NCI-H2196 treated with DMSO at 0.1 percent for 48 hours (cell line): ENCODE measurements at regions not wholly inside any gene's neighbourhood (a gene's known extent, or its start where the extent isn't known, plus 50 kb on each side); places are given as distances from the start of the nearest gene placed in this dataset.

ENCODE experiments used
- DNase-seq: peaks from one replicate; lab custom pipeline; 2025; ENCODE audit not compliant: unreplicated experiment; lab: John Stamatoyannopoulos, UW

DNA sequence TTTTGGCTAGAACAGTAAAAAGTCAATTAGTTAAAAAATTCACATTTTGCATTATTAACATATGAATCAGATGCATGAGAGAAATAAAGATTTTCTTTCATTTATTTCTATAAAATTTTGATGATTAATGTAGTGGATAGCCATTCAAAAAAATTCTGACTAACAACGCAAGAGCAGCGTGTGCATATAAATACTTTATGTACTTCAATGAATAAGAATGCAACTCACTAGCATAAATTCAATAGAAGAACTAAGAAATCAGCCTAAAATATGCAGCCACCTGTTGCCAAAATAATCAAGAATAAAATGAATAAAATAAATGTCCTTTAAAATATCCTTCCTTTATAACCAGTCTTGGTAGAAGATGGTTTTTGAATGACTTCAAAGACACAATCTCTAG is 471.9 kb downstream of the PDGFC start:
- no peak for DNase-seq

DNA sequence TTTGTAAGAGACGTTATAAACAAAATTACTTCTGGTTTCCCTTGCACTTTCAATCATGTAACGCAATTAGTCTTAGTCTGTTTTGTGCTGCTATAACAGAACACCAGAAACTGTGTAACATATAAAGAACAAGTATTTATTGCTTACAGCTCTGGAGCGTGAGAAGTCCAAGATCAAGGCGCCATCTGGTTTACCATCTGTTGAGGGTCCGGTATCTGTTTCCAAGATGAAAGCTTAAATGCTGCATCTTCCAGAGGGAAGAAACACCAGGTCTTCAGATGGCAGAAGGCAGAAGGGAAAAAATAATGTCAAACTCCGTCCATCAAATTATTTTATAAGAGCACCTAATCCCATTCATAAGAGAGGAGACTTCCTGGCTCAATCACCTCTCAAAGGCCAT is 474.1 kb downstream of the PDGFC start:
- DNase-seq = no peak

DNA sequence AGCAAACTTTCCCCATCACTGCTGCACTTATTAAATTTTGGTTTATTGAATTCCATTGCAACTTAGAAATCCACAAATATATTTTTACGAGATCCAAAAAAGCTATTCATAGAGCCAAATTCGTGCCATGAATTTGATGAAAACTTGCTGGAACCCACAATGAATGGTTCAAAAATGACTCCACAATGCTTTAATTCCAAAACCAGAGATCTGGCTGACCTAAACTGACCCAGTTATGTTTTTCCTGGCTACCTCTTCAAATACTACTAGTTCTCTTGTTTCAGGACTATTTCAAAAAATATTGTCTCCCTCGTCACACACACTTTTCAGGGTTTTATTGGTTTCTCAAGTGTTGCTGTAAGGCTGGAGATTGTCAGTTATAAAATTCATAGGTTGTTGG is 474.8 kb downstream of the PDGFC start:
- no peak for DNase-seq

DNA sequence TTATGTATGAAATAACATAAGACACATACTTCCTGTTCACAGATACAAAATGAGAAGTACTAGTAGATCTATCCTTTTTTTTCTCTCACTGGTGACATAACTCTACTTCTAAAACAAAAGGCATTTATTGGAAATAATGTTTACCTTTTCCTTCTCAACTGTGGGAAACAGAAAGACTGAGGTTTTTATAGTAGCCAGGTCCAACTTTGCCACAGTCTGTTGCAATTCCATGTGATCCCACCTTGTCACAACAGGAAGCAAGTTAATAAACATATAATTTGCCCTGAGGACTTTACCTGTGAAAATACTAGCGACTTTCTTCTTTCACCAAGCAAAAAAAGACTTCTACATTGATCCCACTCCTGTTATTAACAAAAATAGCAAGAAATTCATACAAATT is 475.8 kb downstream of the PDGFC start:
- DNase-seq = no peak

DNA sequence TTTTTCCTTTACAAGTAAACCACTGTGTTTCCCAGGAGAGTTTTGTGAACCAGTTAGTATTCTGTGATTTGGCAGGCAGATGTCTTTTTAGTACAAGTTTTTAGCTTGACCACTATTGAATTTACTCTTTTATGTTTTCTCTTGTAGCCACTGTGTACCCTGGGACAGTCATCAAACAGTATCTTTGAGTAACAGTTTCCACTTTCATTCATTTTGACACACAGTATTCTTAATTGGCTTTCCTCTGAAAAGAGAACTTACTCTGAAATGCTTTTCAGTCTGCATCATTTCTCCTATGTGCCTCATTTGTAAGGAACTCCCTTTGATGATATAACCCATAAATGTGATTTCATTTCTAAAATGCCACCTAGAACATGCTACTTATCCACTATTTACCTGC is 476.5 kb downstream of the PDGFC start:
- DNase-seq = no peak

DNA sequence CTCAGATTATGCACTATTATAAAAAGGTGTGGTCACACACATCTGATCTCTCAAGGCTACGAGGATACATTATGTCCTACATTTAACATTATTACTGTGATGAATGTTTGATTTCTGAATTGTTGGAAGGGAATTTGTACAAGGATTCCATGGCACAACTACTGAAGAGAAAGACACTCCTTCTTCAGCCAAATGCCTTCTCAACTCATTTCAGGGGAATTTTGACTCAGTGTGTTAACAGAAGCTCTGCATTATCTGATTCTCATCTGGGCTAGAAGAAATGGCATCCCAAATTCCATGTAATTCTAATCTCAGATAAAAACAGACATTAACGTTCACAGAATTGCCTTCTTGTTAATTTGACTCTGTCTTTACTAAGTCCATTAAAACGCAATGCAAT is 477.7 kb downstream of the PDGFC start:
- no peak for DNase-seq

DNA sequence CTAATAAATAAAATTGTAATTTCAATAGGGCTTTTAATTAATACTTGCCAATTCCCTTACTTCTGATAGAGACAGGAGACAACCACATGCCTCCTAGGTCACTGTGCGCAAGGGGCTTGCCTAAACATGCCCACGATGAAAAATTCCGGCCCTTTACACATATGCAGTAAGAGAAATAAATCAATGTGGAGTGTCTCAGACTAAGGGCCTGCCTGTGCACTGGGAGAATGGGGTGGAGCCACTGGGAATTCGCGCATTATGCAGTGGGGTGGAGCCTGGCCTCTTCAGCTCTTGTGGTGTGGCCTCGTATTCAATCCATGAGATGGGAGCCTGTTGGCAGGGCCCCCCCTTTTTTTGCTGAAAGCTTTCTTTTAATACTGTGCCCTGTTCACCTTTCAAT is 484.5 kb downstream of the PDGFC start:
- no peak for DNase-seq

DNA sequence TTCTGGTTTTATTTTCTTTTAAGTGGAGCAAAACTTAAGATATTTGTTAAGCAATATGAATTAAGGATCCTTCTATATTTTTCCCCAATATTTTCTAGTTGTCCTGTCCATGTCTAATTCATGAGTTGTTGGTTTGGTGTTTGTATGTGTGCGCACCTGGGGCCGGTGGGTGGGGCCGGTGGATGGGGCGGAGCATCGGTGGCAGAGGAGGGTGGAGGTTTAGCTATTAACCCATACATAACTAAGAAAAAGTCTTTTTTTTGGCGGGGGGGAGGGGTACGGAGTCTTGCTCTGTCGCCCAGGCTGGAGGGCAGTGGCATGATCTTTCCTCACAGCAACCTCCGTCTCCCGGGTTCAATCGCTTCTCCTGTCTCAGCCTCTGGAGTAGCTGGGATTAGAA is 489.8 kb downstream of the PDGFC start:
- no peak for DNase-seq

DNA sequence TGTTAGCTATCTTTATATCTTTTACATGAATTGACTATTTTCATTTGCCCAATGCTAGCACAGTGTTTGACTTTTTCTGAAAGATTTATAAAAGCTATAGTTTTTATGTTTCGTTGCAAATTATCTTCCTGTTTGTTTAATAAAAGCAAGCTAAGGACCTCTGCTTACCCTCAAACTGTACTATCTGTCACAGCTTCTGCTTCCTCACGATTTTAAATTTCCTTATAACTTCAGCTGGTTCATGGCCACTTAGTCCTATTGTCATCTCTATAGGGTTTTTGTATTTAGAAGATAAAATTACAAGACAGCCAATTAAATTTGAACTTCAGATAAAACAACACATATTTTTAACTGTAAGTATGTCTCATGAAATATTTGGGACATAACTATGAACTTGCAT is 494.0 kb downstream of the PDGFC start:
- DNase-seq = no peak

DNA sequence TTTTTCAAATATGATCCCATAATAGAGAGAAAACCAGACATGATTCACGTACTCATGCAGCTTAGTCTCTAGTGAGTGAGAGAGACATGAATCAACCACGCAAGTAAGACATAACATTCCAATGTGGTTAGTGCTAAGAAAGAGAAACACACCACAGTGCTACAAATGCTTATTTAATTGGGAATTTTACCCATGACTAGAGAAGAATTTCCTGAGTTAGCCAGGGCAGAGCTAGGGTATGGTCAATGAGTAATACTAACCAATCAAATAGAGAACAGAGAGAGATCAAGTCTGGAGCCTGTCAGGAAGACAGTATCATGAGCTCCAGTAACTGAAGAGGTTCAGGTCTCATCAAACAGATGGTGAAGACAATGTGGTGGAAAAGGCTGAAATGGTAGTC is 495.2 kb downstream of the PDGFC start:
- DNase-seq = no peak

DNA sequence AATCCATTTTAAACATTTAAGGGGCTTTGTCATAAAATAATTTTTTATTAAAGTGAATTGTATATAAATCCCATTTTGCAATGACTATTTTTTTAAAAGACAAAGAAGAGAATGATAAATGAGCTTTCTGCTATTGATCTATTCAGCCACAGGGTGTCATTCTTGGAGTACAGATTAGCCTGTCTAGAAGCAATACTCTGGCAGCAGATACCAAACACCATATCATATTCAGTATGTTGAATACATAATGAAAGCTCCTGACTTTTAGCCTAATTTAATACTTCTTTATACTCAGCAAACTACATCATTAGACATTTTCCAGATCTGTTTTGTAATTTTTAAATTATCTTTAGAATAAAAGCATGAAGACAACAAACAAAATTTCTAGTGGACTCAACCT is 496.3 kb downstream of the PDGFC start:
- peak; percentile 5 for DNase-seq

DNA sequence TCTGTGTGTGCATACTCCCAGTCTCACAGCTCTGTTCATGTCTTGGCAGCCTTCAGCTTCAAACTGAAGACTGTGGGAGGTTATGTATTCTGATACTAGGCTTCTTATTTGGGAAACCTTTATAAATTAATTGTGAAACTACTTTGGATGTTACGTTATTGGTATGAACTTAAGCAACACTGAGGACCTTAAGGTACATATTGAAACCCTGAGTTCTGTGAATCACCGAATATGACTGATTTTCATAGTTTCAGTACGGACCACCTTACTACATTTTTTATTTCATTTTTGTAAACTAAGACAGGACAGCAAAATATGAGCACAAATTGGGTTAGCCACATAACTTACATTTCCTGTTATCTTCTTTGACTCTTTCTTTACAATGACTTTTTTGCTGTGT is 498.4 kb downstream of the PDGFC start:
- no peak for DNase-seq

DNA sequence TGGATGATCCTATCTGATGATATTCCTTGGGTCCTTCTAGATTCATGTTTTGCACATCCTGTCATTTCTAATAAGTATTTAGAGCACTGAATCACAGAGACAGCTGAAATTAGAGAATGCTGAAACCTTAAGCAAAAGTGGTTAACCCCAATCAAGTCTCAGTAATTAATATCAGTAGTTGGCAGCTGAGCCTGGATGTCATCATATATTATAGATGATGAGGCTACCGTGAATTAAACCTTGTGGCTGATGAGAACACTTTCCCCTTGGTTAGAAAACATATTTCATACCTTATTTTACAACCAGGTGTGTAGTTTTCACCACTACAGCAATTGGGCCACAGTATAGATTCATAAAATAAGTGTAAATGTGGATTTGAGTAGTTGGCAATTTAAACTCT is 499.0 kb downstream of the PDGFC start:
- no peak for DNase-seq

DNA sequence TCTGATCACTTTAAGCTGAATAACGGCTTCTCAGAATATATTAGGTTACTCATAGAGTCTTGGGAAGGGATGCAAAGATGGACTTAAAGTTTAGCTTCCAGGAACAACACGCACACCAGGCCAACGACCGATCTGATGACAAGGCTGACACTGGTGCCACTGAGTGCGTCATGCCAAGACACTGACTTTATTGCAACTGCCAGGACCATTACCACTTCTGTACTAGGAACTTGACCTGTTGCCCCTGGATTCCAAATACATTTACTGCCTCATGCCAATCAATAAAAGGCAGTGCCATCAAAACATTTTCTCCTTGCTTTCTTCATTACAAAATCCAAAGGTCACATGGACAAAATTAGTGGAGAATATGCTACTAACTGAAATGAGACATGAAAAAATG is 505.9 kb upstream of the CTSO start:
- no peak for DNase-seq

DNA sequence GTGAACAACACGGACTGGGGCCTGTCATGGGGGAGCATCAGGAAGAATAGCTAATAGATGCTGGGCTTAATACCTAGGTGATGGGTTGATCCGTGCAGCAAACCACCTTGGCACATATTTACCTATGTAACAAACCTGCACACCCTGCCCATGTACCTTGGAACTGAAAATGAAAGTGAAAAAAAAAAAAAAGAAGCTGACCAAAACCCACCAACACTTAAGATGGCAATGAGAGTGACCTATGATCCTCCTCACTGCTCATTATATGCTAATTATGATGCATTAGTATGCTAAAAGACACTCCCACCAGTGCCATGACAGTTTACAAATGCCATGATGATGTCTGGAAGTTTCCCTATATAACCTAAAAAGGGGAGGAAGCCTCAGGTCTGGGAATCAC is 503.2 kb upstream of the CTSO start:
- DNase-seq = no peak

DNA sequence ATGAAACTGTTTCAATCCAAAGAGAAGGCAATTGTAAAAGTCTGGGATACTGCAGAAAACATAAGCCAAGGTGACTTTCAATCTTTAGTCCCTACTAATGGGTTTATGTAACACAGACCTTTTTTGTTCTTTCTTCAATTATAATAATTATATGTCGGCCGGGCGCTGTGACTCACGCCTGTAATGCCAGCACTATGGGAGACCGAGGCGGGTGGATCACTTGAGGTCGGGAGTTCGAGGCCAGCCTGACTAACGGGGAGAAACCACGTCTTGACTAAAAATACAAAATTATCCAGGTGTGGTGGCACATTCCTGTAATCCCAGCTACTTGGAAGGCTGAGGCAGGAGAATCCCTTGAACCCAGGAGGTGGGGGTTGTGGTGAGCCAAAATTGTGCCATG is 489.8 kb upstream of the CTSO start:
- no peak for DNase-seq

DNA sequence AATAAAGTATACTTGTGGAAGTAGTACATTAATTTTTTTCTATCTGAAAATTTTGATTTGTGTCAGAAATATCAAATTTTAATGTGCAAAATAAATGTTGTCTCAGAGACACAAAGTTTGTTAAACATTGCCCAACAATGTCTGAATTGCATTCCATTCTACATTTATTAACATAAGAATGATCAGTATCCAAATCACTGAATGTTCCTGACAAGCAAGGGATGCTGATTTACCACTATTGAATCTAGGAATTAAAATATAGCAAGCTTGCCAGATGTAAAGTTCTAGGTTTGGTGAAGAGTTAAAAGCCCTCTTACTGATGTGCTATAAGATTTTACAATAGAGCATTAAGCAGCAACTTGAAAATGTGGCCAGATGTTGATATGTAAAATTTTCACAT is 489.2 kb upstream of the CTSO start:
- no peak for DNase-seq

DNA sequence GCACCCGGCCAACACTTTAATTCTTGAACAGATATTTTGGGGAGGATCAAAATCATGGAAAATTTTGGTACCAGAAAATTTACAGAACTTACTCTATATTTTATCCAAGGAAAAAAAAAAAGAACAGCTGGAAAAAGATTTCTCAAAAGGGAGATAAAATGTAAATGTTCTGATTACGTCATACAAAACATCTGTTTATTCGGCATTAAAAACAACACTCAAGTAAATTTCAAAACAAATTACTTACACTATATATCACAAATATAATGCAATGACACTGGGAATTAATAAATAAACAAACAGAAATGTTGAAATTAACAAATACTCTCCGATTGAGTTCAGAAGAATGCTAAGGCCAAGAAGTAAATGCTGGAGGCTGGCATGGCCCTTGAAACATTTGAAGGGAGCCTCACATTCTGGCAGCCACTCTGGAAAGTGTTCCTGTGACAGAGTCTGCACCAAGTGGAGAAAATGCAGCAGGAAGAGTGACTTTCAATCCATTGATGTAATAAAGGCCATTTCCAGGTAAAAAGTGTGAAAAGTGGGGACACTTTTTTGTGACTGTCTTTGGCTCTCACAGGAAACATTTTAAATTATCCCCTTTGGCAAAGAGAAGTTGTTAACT is 486.0 kb upstream of the CTSO start:
- DNase-seq = no peak

DNA sequence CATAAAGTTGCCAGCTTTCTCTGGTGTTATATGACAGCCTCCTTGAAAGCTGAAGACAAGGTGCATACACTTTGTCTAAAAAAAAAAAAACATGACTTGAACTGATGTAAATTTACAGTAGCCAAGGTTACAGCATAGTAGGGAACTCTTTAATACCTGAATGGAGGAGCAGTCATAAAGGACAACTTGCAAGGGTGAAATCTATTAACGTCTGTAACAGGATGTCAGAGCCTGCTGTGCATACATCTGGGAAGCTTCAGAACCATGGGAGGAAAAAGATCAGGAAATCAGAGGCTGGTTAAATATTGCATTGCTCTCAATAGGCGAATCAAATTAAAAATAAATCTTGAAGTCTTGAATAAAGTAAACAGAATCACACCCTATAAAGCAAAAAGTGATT is 484.0 kb upstream of the CTSO start:
- no peak for DNase-seq

DNA sequence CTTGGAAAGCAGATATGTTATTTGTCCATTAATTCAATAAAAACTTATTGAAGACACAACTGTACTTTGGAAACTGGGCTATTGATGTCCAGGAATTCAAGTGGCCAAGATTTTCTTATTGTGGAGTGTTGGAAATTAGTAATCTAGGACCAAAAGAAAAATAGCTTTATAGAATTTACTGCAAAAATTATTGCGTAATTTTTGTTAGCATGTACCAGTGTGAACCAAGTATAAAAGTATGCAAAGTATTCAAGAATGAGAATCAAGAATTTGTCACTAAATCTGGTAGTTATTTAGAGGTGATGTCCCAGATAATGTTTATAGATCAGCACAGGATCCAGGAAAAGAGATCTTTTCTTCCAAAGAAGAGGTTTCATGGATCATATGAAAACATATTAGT is 468.9 kb upstream of the CTSO start:
- no peak for DNase-seq

DNA sequence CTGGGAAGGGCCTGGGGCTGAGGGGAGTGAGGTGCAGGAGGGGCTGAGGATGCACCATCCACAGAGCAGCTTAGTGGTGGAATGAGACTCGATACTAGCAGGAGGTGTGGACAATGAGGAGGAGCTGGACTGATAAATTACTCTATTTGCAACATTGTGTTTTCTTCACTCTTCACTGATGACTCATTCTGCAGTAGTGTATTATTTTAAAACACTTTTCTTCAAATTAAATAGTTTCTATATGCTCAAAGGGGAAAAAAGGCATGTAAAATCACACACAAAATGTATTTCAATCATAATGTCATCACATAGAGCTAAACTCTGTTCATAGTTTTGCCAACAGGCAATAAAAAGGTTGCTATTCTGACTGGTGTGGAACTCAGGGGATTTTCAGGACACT is 467.0 kb upstream of the CTSO start:
- no peak for DNase-seq

DNA sequence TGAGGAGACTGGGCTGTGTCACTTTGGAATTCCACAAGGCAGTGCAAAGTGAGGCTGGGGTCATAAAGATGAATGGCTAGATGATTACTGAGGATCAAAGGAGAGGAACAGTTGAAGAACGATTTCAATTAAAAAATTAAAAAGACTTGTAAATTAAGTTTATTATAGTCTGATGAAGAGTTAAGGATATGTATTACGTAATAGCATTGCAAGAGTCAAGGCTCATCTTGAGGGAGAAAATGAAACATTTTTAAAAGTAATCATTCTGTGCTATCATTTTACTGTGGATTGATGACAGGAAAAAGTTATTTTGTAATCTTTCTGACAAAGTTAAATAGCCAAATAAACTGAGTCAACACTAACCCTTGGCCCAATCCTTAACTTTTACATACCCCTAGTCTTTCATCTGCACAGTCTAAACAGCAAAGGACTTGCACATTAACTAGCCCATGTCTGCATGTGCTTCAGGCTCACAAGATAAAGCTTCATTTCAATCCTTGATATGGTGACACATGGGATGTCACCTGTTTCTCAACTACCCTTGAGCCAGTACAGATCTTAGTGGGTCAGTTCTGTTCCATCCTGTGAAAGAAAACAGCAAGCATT is 465.5 kb upstream of the CTSO start:
- no peak for DNase-seq

DNA sequence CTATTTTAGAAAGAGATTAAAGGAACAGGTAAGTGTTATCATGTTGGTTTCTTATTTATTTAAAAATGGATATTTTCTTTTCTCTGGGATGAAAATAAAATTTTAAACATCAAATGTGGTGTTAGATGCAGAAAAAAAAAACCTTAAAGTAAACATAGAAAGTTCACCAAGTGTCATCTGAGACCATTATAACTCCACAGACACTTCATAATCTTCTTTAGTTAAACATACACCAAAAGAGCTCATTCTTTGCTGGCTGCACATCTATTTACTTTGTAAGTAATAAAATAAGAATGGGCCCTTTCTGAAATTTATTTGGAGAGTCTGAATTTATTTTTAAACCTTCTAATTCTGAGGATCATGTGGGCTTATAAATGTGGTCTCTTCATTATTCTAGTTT is 460.7 kb upstream of the CTSO start:
- no peak for DNase-seq
